Endometrial microvascular endothelial cells (primary cell): ENCODE measurements at regions not wholly inside any gene's neighbourhood (a gene's known extent, or its start where the extent isn't known, plus 50 kb on each side); places are given as distances from the start of the nearest gene placed in this dataset.

Source experiments
- in situ Hi-C: cut with HindIII; loops from 2 replicates; pipeline ENCODE4 v1.10.0; 2017; ENCODE audit warnings: low sequenced_read_pairs, low pct_unique_long_range_greater_than_20kb; ENCODE audit errors: inconsistent ontology term

DNA sequence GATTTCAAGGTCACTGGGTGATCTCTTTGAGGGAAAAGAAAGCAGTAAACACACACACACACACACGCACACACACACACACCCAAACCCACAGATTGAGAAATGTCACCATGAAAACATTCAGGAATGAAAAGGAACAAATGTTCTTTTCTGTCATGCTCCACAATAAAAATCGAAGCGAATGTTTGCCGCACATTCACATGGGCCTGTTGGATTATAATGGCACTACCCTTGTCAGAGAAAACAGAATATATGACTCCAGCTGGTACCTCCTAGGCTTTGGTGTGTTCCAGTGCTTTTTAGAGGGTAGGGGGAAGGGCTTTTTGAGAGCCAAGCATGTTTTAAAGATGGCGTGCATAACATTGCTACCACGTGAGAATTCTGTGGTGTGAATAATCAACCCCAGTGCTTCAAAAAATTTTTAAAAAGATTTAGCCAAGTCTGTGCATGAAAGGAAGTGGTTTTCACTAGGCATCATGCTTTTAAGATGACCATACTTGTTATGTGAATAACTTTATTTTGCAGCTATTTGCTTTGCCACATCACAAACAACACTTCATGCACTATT is 120.8 kb upstream of the ZNF608 start:
- in situ Hi-C loops, result no loop called here

DNA sequence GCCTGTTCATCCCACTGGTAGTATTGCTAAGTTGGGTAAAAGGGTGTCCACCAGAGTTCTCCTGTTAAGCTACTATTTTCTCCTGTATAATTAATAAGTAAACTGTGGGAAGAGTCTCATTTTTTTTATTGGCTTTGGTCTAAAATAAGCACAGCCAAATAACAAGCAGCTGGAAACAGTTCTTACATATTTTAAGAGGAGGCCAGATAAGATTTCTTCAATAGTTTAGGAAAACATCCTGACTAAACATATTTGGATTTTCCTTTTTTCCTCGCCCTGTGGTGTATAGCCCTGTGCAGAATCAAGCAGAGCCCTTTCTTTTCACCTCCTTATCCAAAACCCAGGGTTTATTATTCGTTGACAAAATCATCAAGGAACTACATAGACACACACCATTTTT is 122.2 kb upstream of the ZNF608 start:
- in situ Hi-C loops, result no loop called here

DNA sequence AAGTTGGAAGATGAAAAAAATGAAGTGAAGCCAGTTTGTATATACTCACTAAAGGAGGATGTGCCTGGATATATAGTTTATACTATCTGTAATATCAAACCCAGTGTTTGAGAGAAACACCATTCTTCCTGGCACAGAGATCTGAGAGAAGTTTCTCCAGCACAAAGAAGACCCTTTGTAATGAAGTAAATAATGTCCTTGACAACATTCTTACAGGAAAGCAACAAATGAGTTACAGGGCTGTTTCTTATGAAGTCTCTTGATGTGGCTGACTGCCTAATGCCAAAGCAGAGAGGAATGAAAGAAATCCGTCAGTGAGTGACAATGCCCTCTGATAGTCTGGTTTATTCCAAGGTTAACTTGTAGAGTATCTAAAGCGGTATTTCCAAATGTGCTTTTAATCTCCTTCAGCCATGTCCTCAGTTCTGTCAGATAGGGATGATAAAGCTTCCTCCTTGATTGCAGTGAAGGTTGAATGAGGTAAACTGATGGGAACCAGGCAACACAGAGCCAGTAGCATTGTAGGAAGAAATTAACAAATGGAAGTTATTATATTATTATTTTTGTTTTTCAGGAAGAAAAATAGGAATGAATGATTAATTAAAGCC is 123.1 kb upstream of the ZNF608 start:
- in situ Hi-C loops, result no loop called here

DNA sequence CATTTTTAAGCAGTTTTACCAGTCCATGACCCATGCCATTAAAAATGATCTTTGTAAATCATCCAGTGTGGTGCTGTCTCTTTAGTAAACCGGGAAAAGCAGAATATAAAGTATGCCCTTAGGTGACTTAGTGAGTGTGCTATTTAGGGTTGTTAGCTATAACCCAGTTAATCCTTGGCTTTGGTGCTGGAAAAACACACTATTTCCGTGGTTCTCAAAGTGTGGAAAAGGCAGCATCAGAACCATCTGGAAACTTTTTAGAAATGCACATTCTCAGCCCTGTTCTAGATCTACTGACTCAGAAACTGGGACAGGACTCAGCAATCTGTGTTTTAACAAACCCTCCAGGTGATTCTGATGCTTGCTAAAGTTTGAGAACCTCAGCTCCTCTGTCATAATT is 123.6 kb upstream of the ZNF608 start:
- in situ Hi-C loops, result no loop called here

DNA sequence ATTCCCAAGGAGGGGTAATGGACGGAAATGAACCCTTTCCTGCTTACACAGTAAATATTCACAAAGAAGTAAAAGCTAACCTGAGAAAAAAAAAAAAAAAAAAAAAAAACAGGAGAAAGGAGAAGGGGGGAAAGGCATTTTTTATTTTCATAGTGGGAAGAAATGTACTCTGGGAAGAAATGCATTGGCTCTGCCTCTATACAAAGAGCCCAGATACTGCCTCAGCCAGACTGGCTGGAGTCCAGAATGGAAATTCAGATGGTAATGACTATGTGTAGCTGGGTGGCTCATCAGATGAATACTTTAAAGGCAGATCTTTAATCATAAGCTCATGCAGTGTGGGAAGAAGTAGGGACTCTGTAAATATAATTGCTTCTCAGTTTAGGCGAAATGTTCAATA is 124.9 kb upstream of the ZNF608 start:
- in situ Hi-C loops, result no loop called here

DNA sequence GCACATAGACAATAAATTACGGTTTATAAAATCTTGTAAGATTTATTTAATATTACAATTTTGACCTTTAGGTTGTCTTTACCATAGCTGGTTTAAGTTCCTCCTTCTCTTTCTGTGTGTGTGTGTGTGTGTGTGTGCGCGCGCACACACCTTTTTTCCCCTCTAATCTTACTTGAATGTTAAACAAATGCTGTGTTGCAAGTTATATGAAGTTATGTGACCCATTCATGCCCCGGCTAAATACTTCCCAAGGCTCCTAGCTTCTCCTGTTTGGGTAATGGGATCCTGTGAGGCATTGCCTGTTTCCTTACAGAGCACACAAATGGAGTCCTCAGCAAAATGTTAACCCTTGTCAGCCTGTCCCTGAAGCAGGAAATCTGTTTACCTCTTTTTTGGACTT is 125.6 kb upstream of the ZNF608 start:
- in situ Hi-C loops, result no loop called here

DNA sequence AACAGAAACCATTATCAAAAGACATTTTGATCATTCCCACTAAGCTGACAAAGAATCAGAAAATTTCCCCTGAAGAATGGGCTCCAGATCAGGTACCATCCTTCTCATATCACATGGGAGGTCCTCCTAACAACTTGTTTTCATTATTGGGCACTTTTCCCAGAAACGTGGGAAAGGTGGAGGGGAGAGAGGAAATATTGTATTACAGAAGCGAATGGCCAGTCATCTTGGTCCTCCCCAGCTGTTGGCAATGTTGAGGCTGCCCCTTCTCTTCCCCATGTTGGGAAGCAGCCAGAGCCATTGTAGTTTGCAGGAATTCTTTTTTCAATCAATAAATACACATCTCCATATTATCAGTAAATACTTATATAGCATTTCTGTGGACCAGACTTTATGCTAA is 126.2 kb upstream of the ZNF608 start:
- in situ Hi-C loops, result no loop called here

DNA sequence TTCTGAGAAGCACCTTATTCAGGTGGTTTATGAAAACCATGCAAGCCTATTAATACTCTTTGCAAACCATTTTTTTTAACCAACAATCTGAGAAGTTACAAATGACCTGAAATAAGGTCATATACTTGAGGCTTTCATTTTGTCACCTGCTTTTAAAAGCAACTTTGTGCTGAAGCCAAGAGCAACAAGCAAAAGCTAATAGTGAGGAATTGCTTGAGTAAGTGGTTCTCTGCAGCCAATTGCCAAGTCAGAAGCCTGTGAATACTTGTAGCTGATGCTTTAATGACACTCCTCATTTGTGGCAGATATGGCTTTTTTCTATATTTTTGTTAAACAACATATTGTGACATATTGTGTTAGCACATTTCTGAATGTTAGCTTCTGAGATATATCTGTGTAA is 126.7 kb upstream of the ZNF608 start:
- in situ Hi-C loops, result no loop called here

DNA sequence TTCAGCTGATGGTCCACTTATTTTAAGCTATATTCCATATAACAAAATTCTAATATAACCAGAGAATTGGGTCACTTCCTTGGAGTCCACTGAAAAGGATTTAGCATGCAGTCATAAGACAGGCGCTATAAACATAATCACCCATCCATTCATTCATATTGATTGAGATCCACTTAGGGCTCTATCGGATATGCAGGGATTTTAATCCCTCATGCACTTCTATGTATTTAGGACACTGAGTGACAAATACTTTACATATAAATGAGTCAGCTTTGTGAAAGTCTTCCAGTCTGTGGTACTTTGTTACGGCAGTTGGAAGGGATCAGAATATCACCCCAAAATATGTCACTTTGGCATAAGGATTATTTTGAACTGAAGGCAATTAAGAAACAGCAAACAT is 127.3 kb upstream of the ZNF608 start:
- in situ Hi-C loops, result no loop called here

DNA sequence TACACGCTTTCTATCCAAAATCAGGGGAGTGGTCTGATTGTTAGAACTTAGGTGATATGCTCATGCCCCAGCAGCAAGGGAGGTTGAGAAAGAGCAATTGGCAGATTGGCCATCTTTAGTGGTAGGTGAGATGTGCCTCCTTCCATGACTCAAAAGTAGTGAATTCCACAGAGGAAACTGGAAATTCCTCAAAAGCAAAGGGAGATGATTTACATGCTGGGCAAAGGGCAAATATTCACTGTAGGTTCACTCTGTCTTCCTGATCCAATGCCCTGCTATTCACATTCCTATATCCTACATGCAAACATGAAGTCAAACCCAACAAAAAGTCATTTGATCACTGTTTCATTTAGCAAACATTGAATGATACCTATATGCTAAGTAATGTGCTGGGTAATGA is 130.1 kb upstream of the ZNF608 start:
- in situ Hi-C loops, result no loop called here

DNA sequence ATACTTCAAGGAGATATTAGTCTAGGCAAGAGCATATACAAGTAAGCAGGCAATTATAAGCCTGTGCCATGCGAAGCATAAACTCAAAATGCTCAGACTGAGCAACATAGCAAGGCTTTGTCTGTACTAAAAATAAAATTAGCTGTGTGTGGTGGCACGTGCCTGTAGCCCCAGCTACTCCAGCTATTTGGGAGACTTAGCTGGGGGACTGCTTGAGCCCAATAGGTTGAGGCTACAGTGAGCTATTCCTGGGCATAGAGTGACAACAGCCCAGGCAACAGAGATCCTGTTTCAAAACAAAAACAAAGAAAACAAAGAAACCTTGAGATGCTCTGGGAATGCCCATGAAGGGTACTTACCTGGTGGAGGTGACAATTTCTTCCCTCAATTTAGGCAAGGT is 130.5 kb upstream of the ZNF608 start:
- in situ Hi-C loops, result no loop called here

DNA sequence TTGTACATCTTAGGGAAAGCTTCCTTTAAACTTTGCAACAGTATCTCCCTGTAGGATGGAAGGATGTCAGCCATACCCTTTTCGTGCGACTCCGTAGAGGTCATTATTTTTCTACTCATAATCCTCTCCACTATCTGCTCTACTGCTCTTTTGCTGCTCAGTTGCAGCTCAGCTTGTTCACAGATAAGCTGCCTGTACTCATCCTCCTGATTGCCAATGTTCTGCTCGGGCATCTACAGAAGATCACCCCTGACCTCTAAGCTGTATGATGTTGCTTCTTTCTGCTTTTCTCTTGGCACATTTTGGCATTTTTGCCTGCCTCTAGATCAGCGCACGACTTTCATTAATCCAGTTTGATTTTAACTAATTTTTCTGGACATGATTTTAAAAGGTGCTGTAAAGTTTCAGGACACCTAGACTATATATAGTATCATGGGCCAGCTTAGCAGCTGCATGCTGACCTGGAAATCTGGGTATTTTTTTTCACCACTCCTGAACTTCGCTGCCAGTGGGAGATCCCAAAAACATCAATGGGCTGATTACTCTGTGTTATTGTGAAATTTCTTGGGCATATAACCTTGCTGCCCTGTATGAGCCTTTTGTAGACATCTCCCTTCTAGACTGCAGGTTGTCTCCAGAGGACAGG is 131.2 kb upstream of the ZNF608 start:
- in situ Hi-C loops, result no loop called here

DNA sequence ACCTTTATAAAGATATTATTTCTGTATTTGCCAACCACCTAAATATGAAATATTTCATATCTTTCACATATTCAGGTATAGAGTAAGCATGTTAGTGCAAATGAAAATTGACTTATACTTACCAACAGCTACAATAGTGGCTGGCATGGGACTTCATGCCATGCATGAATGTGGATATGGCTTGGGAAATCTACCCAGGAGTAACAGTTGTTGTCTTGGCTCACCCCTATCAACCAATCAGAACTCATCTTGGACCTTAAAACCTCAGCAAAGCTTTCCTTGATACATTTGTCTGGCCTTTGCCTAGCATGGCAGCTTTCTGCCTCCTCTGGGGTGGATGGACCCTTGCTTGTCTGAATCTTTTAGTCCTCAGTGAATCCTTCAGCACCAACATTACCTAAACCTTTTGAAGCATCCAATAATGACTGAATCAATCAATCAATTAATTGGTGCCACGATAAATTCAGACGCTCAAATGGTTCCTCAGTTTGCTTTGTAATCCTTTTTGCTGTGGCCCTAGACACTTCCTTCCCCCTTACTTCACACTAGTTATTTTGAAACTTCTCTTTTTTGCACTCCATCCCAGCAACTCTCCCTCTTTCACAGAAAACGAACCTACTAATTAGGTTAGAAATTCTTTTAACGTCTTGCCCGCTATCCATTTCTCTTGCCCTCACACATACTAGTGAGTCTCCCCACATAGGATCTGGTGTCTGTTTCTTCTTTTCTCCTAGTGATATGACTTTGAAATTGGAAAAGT is 132.3 kb upstream of the ZNF608 start:
- in situ Hi-C loops, result no loop called here

DNA sequence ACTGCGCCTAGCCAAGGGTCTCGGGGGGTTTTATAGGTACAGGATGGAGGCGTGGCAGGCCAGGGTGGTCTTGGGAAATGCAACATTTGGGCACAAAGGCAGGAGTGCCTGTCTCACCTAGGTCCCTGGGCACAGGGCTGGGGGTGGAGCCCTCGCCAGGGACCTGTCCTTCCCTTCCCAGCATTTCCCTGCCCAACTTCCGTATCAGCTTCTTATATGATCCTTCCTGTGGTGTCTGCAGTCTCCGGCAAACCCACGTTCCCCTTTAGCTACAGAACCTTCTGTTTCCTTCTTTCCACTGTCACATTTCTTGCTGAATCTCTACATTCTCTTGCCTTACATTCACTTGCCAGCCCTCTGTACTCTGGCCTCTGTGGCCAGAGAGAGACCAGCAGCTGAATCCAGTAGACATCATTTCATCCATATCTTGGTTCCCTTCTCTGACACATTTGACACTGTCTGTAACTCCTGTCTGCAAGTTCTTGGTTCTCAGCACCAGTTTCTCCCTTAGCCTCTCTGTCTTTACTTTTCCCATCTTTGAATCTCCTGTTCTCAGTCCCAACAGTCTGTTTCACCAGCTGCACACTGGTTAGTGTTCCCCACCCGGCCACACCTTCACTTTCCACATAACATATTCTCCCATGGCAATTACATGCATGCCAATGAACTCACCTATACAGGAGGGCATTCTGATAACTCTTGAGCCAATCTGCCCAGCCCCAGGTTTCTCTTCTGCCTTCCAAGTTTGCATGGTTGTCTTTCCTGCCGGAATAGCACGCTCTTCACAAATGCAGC is 134.7 kb upstream of the ZNF608 start:
- in situ Hi-C loops, result no loop called here

DNA sequence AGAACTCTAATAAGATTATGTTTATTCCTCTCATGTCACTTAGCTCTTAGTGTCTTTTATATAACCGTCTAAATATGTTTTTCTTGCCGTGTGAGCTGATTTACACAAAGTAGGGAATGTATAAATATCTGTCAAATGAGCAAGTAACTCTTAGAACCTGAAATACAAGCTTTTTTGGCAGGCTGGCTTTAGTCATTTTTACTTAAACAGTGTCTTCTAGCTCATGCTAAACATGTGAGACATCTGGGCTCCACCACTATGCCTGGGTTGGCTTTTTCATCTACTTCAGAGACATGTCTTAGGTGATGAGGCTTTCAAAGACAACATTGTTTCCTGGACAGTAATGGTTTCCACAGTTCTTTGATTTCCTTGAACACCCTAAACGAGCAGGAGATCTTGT is 137.2 kb upstream of the ZNF608 start:
- in situ Hi-C loops, result no loop called here

DNA sequence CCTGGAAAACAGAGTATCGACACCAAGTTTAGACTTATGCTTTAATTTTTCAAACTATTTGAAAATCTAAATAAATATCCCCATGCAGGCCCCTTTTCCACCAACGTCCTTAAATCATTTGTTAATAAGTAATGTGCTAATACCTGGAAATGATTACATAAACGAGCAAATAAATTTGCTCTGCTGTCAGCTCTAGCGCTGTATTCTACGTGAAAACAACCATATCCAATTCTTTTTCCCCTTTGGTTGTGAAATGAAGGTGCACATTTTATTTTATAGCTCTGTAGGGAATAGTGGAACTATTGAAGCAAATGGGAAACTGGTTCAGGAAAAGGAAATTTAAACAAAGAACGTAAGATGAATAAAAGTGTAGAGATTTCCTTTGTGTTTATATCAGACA is 137.7 kb upstream of the ZNF608 start:
- in situ Hi-C loops, result no loop called here

DNA sequence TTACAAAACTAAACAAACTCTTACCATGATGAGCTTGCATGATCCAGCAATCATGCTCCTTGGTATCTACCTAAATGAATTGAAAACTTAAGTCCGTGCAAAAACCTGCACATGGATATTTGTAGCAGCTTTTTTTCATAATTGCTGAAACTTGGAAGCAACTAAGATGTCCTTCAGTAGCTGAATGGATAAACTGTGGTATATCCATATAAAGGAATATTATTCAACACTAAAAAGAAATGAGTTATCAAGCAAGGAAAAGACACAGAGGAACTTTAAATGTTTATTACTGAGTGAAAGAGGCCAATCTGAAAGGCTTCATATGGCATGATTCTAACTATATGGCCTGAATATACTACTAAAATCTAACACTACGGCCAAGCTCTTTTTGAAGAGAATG is 139.1 kb upstream of the ZNF608 start:
- in situ Hi-C loops, result no loop called here

DNA sequence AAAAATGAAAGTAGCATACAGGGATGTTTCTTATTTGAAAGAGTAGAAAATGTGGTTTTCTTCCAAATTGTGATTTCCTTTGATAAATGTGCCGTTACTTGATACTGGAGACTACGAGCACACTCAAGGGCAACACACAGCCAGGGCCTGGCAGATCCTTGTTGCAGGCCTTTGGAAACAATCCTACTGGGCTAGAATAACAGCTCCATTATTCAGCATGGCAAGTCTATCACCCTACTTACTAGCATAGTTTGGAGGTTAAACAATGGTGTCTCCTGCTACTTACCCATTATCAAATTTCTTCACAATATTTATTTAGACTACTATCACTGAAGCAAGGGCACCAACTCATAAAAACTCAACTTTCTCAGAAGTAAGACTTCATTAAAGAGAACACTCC is 140.8 kb upstream of the ZNF608 start:
- in situ Hi-C loops, result no loop called here

DNA sequence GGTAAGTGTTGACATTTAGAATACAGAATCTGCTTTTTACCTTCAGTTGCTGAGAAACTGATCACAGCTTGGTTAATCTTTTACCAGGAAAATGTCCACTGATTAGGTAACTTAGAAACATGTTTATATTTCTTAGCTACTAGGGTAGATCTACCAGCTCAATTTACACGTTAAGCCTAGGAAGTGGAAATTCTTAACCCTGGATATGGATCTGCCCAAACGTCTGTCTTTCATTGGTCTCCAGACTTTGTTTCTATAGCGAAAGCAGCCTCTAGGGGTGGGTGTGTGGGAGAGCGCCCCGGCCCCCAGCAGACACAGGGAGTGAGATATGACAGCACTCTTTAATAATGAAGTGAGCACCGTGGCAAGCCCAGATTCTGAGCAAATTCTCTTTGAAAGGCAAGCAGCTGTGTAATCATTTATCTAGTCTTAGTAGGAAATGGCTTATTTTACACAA is 141.6 kb upstream of the ZNF608 start:
- in situ Hi-C loops, result no loop called here
